Ishikawa (cell line): ENCODE measurements at regions not wholly inside any gene's neighbourhood (a gene's known extent, or its start where the extent isn't known, plus 50 kb on each side); places are given as distances from the start of the nearest gene placed in this dataset.

Source experiments
- CEBPB ChIP-seq: IDR thresholded peaks from 2 replicates; pipeline ENCODE4 v1.6.1; 2012
- CREB1 ChIP-seq: IDR thresholded peaks from 2 replicates; pipeline ENCODE4 v1.6.1; 2012; ENCODE audit warnings: low read depth
- EGR1 ChIP-seq: IDR thresholded peaks from 2 replicates; pipeline ENCODE4 v1.6.1; 2012
- EP300 ChIP-seq: IDR thresholded peaks from 2 replicates; pipeline ENCODE4 v1.6.1; 2012; ENCODE audit warnings: borderline replicate concordance
- FOXM1 ChIP-seq: IDR thresholded peaks from 2 replicates; pipeline ENCODE4 v1.6.1; 2012; ENCODE audit warnings: low read depth, borderline replicate concordance
- NFIC ChIP-seq: IDR thresholded peaks from 2 replicates; pipeline ENCODE4 v1.6.1; 2012
- RAD21 ChIP-seq: IDR thresholded peaks from 2 replicates; pipeline ENCODE4 v1.6.1; 2012; ENCODE audit warnings: low read depth
- TAF1 ChIP-seq: IDR thresholded peaks from 2 replicates; pipeline ENCODE4 v1.6.1; 2012; ENCODE audit warnings: low read depth, mild to moderate bottlenecking
- TCF12 ChIP-seq: IDR thresholded peaks from 2 replicates; pipeline ENCODE4 v1.6.1; 2012; ENCODE audit warnings: low read depth
- TEAD4 ChIP-seq: IDR thresholded peaks from 2 replicates; pipeline ENCODE4 v1.6.1; 2012
- YY1 ChIP-seq: IDR thresholded peaks from 2 replicates; pipeline ENCODE4 v1.6.1; 2012; ENCODE audit warnings: low read depth
- ZBTB7A ChIP-seq: IDR thresholded peaks from 2 replicates; pipeline ENCODE4 v1.6.1; 2012; ENCODE audit warnings: low read depth
- TF ChIP-seq, protein P1 (sequence below): IDR thresholded peaks from 2 replicates; pipeline ENCODE4 v1.6.1; 2012
- TF ChIP-seq, protein P2 (sequence below): IDR thresholded peaks from 2 replicates; pipeline ENCODE4 v1.6.1; 2012; ENCODE audit warnings: low read depth, mild to moderate bottlenecking
- TF ChIP-seq, protein P3 (sequence below): IDR thresholded peaks from 2 replicates; pipeline ENCODE4 v1.6.1; 2012

DNA sequence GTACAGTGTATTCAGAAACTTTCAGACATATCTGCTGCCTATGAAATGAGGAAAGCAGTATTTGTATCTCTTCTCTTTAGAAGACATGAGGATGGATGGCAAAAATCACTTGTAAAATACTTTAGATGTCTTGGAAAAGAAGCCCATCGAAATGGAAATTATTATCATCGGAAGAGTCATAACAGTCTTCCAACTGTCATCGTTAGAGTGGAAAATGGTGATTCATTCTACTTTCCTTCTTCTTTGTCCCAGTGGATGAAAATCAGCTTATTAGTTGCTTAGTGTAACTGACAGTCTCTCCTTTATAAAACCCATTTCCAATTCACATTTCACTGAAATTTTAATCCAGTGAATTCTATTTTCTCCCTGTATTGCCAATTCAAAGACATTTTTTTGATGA lies 1323.7 kb upstream of the PIK3C3 start:
- TF ChIP-seq, protein P1, sequence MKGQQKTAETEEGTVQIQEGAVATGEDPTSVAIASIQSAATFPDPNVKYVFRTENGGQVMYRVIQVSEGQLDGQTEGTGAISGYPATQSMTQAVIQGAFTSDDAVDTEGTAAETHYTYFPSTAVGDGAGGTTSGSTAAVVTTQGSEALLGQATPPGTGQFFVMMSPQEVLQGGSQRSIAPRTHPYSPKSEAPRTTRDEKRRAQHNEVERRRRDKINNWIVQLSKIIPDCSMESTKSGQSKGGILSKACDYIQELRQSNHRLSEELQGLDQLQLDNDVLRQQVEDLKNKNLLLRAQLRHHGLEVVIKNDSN, result no peak
- TF ChIP-seq TCF12, result no peak
- TF ChIP-seq, protein P2, sequence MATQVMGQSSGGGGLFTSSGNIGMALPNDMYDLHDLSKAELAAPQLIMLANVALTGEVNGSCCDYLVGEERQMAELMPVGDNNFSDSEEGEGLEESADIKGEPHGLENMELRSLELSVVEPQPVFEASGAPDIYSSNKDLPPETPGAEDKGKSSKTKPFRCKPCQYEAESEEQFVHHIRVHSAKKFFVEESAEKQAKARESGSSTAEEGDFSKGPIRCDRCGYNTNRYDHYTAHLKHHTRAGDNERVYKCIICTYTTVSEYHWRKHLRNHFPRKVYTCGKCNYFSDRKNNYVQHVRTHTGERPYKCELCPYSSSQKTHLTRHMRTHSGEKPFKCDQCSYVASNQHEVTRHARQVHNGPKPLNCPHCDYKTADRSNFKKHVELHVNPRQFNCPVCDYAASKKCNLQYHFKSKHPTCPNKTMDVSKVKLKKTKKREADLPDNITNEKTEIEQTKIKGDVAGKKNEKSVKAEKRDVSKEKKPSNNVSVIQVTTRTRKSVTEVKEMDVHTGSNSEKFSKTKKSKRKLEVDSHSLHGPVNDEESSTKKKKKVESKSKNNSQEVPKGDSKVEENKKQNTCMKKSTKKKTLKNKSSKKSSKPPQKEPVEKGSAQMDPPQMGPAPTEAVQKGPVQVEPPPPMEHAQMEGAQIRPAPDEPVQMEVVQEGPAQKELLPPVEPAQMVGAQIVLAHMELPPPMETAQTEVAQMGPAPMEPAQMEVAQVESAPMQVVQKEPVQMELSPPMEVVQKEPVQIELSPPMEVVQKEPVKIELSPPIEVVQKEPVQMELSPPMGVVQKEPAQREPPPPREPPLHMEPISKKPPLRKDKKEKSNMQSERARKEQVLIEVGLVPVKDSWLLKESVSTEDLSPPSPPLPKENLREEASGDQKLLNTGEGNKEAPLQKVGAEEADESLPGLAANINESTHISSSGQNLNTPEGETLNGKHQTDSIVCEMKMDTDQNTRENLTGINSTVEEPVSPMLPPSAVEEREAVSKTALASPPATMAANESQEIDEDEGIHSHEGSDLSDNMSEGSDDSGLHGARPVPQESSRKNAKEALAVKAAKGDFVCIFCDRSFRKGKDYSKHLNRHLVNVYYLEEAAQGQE, result no peak
- TF ChIP-seq TEAD4, result no peak
- TF ChIP-seq FOXM1, result no peak
- TF ChIP-seq YY1, result no peak
- TF ChIP-seq ZBTB7A, result no peak
- no peak for TF ChIP-seq CEBPB
- TF ChIP-seq, protein P3, sequence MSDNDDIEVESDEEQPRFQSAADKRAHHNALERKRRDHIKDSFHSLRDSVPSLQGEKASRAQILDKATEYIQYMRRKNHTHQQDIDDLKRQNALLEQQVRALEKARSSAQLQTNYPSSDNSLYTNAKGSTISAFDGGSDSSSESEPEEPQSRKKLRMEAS, result no peak
- TF ChIP-seq EP300, result no peak
- no peak for TF ChIP-seq NFIC
- no peak for TF ChIP-seq TAF1
- TF ChIP-seq EGR1, result no peak
- TF ChIP-seq RAD21, result no peak
- no peak for TF ChIP-seq CREB1

DNA sequence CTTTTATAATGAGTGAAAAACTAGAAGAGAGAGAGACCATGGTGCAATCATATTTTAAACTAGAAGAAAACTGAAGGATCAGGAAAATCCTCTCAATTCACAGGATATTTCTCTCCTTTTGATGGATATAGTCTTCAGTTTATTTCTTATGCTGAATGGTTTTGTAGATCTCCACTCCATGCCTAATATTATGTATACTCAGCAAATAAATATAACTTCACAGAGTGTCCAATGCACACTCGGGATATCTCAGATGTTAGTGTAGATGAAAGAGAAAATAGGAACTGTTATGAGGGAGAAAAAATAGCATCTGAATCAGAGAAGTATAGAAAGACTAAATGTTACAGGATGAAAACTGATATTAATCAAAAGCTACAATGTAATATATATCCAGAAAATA lies 1324.5 kb upstream of the PIK3C3 start:
- TF ChIP-seq, protein P1, result no peak
- TF ChIP-seq, protein P3, result no peak
- no peak for TF ChIP-seq NFIC
- TF ChIP-seq, protein P2, result no peak
- no peak for TF ChIP-seq TCF12
- TF ChIP-seq YY1, result no peak
- TF ChIP-seq CEBPB, result no peak
- no peak for TF ChIP-seq ZBTB7A
- no peak for TF ChIP-seq TEAD4
- TF ChIP-seq TAF1, result no peak
- TF ChIP-seq FOXM1, result no peak

DNA sequence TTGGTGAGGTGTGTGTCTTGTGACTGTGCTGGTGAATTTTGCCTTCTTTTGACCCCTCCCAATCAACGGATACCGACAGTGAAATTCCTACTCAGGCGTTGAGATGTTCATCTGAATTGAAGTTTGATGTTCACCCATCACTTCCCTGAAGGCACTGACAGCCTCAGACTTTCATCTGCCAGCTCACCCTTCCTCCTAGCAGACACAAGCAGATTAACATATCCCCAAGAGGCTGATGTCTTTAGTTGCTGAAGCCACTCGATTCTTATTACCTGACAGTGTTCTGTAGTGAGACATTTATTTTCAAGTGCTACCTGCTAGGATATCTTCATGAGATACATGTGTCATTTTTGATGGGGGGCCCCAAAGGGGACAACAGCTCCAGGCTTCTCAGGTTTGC lies 1330.1 kb upstream of the PIK3C3 start:
- TF ChIP-seq, protein P2, result no peak
- TF ChIP-seq RAD21 (no peak), YY1 (no peak), TCF12 (no peak), CREB1 (no peak), TAF1 (no peak), FOXM1 (no peak), EGR1 (no peak), EP300 (no peak), TEAD4 (no peak), ZBTB7A (no peak), NFIC (no peak), CEBPB (no peak)
- TF ChIP-seq, protein P3, result no peak
- TF ChIP-seq, protein P1, result no peak

DNA sequence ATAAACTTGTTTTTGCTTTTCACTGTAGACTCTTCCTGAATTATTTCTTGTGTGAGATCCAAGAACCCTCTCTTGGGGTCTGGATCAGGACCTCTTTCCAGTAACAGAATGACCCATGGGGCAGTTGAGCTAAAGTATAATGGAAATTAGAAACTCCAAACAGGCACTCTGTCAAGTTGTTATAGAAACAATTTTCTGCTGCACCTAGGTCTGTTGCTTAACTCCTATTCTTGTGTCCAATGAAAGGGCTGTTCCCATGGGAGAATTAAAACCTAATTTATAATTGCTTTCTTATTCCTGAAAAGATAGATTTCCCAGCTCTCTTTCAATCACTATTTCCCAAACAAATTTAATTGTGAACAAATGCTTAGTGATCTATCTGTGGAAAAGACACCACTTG lies 1341.3 kb upstream of the PIK3C3 start:
- TF ChIP-seq FOXM1 (no peak), RAD21 (no peak), CREB1 (no peak)
